Thyroid gland (tissue), 4 donors: ENCODE measurements at regions not wholly inside any gene's neighbourhood (a gene's known extent, or its start where the extent isn't known, plus 50 kb on each side); places are given as distances from the start of the nearest gene placed in this dataset.

Source experiments
- DNase-seq, 2 donors: peaks; one replicate each; pipeline ENCODE4 v3.0.0-alpha.2; 2019
- H3K27ac ChIP-seq, 3 donors: fragments of 200-600 bp; sonication (generic); 1 replicate in 2 of 3; 2 replicates in 1 of 3; pipeline ENCODE4 v1.5.1; 2016 to 2019; ENCODE audit warnings: mild to moderate bottlenecking in 1 of 3, moderate library complexity in 1 of 3
- H3K27me3 ChIP-seq: fragments of 200-600 bp; sonication (generic); one replicate; pipeline ENCODE4 v1.5.1; 2019
- H3K36me3 ChIP-seq, 2 donors: fragments of 200-600 bp; sonication (generic); one replicate each; pipeline ENCODE4 v1.5.1; 2016 to 2019
- H3K4me1 ChIP-seq, 2 donors: fragments of 200-600 bp; sonication (generic); one replicate each; pipeline ENCODE4 v1.5.1; 2017 to 2019
- H3K4me3 ChIP-seq, 3 donors: fragments of 200-600 bp; sonication (generic); replicated peaks in 1 of 3; 1 replicate in 2 of 3; 2 replicates in 1 of 3; pipeline ENCODE4 v1.5.1; 2016; ENCODE audit warnings: mild to moderate bottlenecking in 1 of 3
- H3K9me3 ChIP-seq: fragments of 200-600 bp; sonication (generic); one replicate; pipeline ENCODE4 v1.5.1; 2017
- POLR2A ChIP-seq, 2 donors: fragments of 450-650 bp; IDR thresholded peaks; one replicate each; pipeline ENCODE4 v1.6.1; 2017; ENCODE audit warnings: antibody characterized with exemption in 2 of 2, mild to moderate bottlenecking in 2 of 2, moderate library complexity in 1 of 2
- WGBS, 2 donors: methylation state at CpG; one replicate each; pipeline ENCODE4 v1.1.5; 2017; 5-methylcytosine and 5-hydroxymethylcytosine counted together
- intact Hi-C: fragments of 100-400 bp; cut with DNase I; formaldehyde crosslinking; loops from one replicate; pipeline ENCODE4 v1.15.1; 2023
- TF ChIP-seq, protein P1 (sequence below), 6 experiments: fragments of 200-600 bp in 3 of 6; fragments of 450-650 bp in 3 of 6; sonication (generic) in 3 of 6; IDR thresholded peaks; one replicate each; pipeline ENCODE4 v1.5.1; 2016 to 2019; ENCODE audit warnings: antibody characterized with exemption in 6 of 6, mild to moderate bottlenecking in 2 of 6, inconsistent platforms in 1 of 6, moderate library complexity in 1 of 6

GRCh38 chr4:32589097-32589496, 1868.9 kb downstream of the PCDH7 start:
- H3K4me1 ChIP-seq: no peaks in the 10 kb centered on the region
- TF ChIP-seq, protein P1, sequence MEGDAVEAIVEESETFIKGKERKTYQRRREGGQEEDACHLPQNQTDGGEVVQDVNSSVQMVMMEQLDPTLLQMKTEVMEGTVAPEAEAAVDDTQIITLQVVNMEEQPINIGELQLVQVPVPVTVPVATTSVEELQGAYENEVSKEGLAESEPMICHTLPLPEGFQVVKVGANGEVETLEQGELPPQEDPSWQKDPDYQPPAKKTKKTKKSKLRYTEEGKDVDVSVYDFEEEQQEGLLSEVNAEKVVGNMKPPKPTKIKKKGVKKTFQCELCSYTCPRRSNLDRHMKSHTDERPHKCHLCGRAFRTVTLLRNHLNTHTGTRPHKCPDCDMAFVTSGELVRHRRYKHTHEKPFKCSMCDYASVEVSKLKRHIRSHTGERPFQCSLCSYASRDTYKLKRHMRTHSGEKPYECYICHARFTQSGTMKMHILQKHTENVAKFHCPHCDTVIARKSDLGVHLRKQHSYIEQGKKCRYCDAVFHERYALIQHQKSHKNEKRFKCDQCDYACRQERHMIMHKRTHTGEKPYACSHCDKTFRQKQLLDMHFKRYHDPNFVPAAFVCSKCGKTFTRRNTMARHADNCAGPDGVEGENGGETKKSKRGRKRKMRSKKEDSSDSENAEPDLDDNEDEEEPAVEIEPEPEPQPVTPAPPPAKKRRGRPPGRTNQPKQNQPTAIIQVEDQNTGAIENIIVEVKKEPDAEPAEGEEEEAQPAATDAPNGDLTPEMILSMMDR (IDR thresholded peaks at IDR 0.05): no peak
- no peak for TF ChIP-seq POLR2A (IDR thresholded peaks at IDR 0.05)
- no peak overlapping the region for H3K27ac ChIP-seq
- 59 to 78% methylated on average over 2 of the region's 2 CpGs for WGBS, 2 donors
- no peaks in the 10 kb centered on the region for H3K9me3 ChIP-seq
- H3K36me3 ChIP-seq: no peaks in the 10 kb centered on the region
- DNase-seq: no peak
- no peaks in the 10 kb centered on the region for H3K27me3 ChIP-seq
- no peak overlapping the region for H3K4me3 ChIP-seq
- intact Hi-C loops: no loop called here

GRCh38 chr4:32589853-32590252, 1869.7 kb downstream of the PCDH7 start:
- Histone ChIP-seq H3K27me3 (no peaks in the 10 kb centered on the region), H3K27ac (no peak overlapping the region), H3K4me1 (no peaks in the 10 kb centered on the region), H3K4me3 (no peak overlapping the region), H3K9me3 (no peaks in the 10 kb centered on the region), H3K36me3 (no peaks in the 10 kb centered on the region)
- TF ChIP-seq, protein P1 (IDR thresholded peaks at IDR 0.05): no peak
- TF ChIP-seq POLR2A (IDR thresholded peaks at IDR 0.05): no peak
- intact Hi-C loops: no loop called here
- no peak for DNase-seq
- 83 to 84% methylated on average over 2 of the region's 2 CpGs for WGBS, 2 donors

DNA sequence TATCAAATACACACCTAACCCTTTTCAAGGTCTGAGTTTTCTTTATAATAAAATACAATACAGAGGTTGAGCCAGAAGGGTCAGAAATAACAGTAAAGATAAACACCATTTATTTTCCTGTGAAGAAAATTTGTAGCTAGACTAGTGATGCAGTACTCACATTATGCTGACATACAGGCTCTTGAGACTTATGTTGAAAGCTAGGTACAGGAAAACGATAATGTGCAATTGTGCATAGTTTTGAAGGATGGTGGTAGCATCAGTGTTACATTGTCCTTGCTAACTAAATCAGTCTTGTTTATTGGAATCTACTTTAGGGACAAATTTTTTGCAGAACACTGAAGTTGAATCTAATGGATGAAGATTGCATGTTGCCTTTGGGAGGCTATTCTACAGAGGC, 1877.2 kb downstream of the PCDH7 start:
- intact Hi-C loops: no loop called here
- Histone ChIP-seq H3K4me3 (no peak overlapping the region), H3K4me1 (no peaks in the 10 kb centered on the region), H3K27me3 (no peaks in the 10 kb centered on the region), H3K27ac (no peak overlapping the region), H3K36me3 (no peaks in the 10 kb centered on the region), H3K9me3 (no peaks in the 10 kb centered on the region)
- no peak for DNase-seq
- WGBS, 2 donors: 73 to 90% methylated on average over 1 of the region's 1 CpG
- TF ChIP-seq, protein P1 (IDR thresholded peaks at IDR 0.05): no peak
- no peak for TF ChIP-seq POLR2A (IDR thresholded peaks at IDR 0.05)

GRCh38 chr4:32601848-32602247, 1881.7 kb downstream of the PCDH7 start:
- H3K4me3 ChIP-seq: no peak overlapping the region
- H3K4me1 ChIP-seq: no peaks in the 10 kb centered on the region
- no peaks in the 10 kb centered on the region for H3K9me3 ChIP-seq
- intact Hi-C loops: no loop called here
- TF ChIP-seq, protein P1 (IDR thresholded peaks at IDR 0.05): no peak
- TF ChIP-seq POLR2A (IDR thresholded peaks at IDR 0.05): no peak
- 78 to 85% methylated on average over 3 of the region's 3 CpGs for WGBS, 2 donors
- DNase-seq: no peak
- H3K27me3 ChIP-seq: no peaks in the 10 kb centered on the region
- no peak overlapping the region for H3K27ac ChIP-seq
- no peaks in the 10 kb centered on the region for H3K36me3 ChIP-seq

DNA sequence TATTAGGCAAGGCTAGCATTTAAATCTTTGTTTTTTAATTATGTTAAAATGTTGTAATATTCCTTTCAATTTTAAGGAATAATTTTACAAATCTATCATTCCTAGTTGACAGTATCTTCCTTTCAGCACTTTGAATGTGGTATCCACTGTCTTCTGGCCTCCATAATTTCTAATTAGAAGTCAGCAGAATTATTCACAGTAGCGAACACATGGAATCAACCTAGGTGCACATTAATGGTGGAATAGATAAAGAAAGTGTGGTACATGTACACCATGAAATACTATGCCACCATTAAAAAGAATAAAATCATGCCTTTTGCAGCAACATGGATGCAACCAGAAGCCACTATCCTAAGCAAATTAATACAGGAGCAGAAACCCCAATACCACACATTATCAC, 1887.8 kb downstream of the PCDH7 start:
- WGBS, 2 donors: 93 to 96% methylated on average over 1 of the region's 1 CpG
- H3K4me1 ChIP-seq: no peaks in the 10 kb centered on the region
- no peaks in the 10 kb centered on the region for H3K27me3 ChIP-seq
- intact Hi-C loops: no loop called here
- no peak for TF ChIP-seq POLR2A (IDR thresholded peaks at IDR 0.05)
- TF ChIP-seq, protein P1 (IDR thresholded peaks at IDR 0.05): no peak
- H3K4me3 ChIP-seq: no peak overlapping the region
- no peak overlapping the region for H3K27ac ChIP-seq
- no peaks in the 10 kb centered on the region for H3K9me3 ChIP-seq
- DNase-seq: no peak
- H3K36me3 ChIP-seq: no peaks in the 10 kb centered on the region
